Pancreas (tissue), 10 donors: ENCODE measurements at regions not wholly inside any gene's neighbourhood (a gene's known extent, or its start where the extent isn't known, plus 50 kb on each side); places are given as distances from the start of the nearest gene placed in this dataset.

Source experiments
- ATAC-seq, 4 donors: fragments of 200-7000 bp; cut with Tn5 transposase; one replicate each; pipeline versions ENCODE4 v1.8.0 to v1.9.1; 2020; ENCODE audit warnings: mild to moderate bottlenecking in 4 of 4, moderate library complexity in 4 of 4
- DNase-seq, 6 donors: peaks; one replicate each; pipeline ENCODE4 v3.0.0-alpha.2; 2020
- FAIRE-seq: peaks from 2 replicates; lab custom pipeline; 2012; peaks lifted over from hg19 to GRCh38; lab: Jason Lieb, UNC
- H3K27ac ChIP-seq, 4 donors: fragments of 200-600 bp; sonication (generic); 1 replicate in 3 of 4; 2 replicates in 1 of 4; pipeline versions ENCODE4 v1.5.0 to v1.8.0; 2020
- H3K27me3 ChIP-seq, 4 donors: fragments of 200-600 bp; one replicate each; pipeline ENCODE4 v1.8.0; 2021
- H3K36me3 ChIP-seq, 3 donors: fragments of 200-600 bp; sonication (generic) in 1 of 3; one replicate each; pipeline versions ENCODE4 v1.5.0 to v1.8.0; 2020 to 2021
- H3K4me1 ChIP-seq, 3 donors: fragments of 200-600 bp; one replicate each; pipeline ENCODE4 v1.8.0; 2021
- H3K4me3 ChIP-seq, 4 donors: fragments of 200-600 bp; sonication (generic) in 2 of 4; one replicate each; pipeline versions ENCODE4 v1.5.0 to v1.8.0; 2020 to 2021
- H3K9me3 ChIP-seq, 4 donors: fragments of 200-600 bp; one replicate each; pipeline ENCODE4 v1.8.0; 2021
- WGBS, 2 donors: extraction: QIAGEN DNeasy Blood & Tissue Kit; methylation state at CpG; one replicate each; pipeline ENCODE4 v1.1.7; 2013; 5-methylcytosine and 5-hydroxymethylcytosine counted together
- intact Hi-C, 3 donors: fragments of 100-400 bp; cut with DNase I; formaldehyde crosslinking; loops; one replicate each; pipeline versions ENCODE4 v1.11.1 to v1.14.2; 2022
- TF ChIP-seq, protein P1 (sequence below), 4 donors: fragments of 200-600 bp; sonication (generic) in 3 of 4; IDR thresholded peaks; one replicate each; pipeline versions ENCODE4 v1.5.0 to v1.8.0; 2021; ENCODE audit warnings: antibody characterized with exemption in 4 of 4
- donor health status: healthy with polysubstance abuse.
- donor health status: DM: no; HTN: no; CAD: no; lungs with moderate emphysema.
- donor health status: DM: no; HTN: no; CAD: no.
- donor health status: control.
- donor health status: control.
- donor health status: Bipolar disorder and iron deficiency.
- donor health status: DM: yes; HTN: yes; CAD: no.
- donor health status: DM: no; HTN: no; CAD: no.
- donor health status: DM: no; HTN: no; CAD: no.
- donor health status: DM: yes; HTN: yes; CAD: no.

DNA sequence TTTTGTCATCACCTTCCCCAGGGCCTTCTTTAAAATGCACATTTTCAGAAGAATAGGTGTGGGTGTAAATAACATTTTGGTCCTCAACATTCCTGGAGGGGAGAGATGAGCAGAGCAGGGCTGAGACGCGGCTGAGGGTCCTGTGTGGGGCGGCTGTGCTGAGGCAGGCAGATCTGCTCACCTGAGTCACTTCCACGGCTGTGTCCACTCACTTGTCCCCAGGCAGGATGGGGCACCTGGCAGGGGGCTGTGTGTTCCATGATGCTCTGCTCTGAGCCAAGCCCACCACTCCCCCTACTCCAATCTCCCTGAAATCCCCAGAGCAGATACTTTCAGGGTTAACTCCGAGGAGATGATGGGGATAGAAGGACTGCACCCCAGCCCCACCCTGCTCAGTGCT, 93.8 kb downstream of the GLRX3 start:
- H3K36me3 ChIP-seq: no peaks in the 10 kb centered on the region
- FAIRE-seq: no peak
- no peaks in the 10 kb centered on the region for H3K9me3 ChIP-seq
- no peak overlapping the region for H3K27ac ChIP-seq
- WGBS, 2 donors: 78 to 90% methylated on average over 5 of the region's 5 CpGs
- TF ChIP-seq, protein P1, sequence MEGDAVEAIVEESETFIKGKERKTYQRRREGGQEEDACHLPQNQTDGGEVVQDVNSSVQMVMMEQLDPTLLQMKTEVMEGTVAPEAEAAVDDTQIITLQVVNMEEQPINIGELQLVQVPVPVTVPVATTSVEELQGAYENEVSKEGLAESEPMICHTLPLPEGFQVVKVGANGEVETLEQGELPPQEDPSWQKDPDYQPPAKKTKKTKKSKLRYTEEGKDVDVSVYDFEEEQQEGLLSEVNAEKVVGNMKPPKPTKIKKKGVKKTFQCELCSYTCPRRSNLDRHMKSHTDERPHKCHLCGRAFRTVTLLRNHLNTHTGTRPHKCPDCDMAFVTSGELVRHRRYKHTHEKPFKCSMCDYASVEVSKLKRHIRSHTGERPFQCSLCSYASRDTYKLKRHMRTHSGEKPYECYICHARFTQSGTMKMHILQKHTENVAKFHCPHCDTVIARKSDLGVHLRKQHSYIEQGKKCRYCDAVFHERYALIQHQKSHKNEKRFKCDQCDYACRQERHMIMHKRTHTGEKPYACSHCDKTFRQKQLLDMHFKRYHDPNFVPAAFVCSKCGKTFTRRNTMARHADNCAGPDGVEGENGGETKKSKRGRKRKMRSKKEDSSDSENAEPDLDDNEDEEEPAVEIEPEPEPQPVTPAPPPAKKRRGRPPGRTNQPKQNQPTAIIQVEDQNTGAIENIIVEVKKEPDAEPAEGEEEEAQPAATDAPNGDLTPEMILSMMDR (IDR thresholded peaks at IDR 0.05): no peak
- ATAC-seq: no peak
- DNase-seq: no peak
- H3K27me3 ChIP-seq: no peaks in the 10 kb centered on the region
- H3K4me1 ChIP-seq: no peaks in the 10 kb centered on the region
- intact Hi-C loops: no loop called here
- no peak overlapping the region for H3K4me3 ChIP-seq

DNA sequence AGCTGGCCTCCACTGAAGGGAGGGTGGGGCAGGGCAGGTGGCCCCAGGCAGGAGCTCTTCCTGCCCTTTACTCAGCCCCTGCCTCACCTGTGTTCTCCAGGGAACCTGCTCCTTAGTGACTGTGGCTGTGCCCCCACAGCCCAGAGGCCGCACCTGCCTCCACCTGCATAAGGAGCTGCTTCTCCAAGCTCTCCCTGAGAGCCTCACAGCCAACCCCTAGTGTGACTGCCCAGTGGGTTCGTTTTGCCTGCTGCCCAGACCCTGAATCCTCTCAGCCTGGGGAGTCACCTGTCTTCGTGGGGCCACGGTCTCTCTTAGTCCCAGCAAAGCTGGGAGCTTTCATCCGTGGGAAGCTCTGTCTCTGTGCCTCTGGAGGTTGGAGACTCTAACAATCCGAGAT, 94.4 kb downstream of the GLRX3 start:
- H3K36me3 ChIP-seq: no peaks in the 10 kb centered on the region
- no peak overlapping the region for H3K27ac ChIP-seq
- no peaks in the 10 kb centered on the region for H3K9me3 ChIP-seq
- TF ChIP-seq, protein P1 (IDR thresholded peaks at IDR 0.05): no peak
- no peaks in the 10 kb centered on the region for H3K4me1 ChIP-seq
- WGBS, 2 donors: 63 to 76% methylated on average over 6 of the region's 6 CpGs
- DNase-seq (no peak), ATAC-seq (no peak), FAIRE-seq (no peak)
- intact Hi-C loops: no loop called here
- no peak overlapping the region for H3K4me3 ChIP-seq
- no peaks in the 10 kb centered on the region for H3K27me3 ChIP-seq

DNA sequence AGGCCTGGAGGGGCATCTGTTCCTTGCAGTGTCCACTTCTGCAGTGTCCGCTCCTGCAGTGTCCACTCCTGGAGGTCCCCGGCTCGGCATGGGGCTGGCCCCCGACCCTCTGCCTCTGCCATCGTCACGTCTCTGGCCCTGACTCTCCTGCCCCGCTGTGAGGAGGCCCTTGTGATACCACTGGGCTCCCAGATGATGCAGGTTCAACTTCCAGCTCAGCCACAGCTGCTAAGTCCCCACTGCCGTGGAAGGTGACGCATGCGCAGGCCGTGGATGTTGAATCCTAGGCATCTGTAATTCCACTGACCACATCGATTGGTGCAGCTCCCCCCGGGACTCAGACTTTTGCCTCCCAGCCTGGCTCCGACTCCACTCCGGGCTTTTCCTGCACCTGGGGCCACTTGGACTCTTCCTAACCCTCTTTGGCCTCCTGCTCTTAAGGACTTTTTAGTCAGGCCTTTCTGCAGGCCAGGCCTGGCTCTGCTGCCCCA, 95.1 kb downstream of the GLRX3 start:
- ATAC-seq (no peak), FAIRE-seq (no peak), DNase-seq (peak in 1 of 6 donors; percentile 44)
- no peaks in the 10 kb centered on the region for H3K4me1 ChIP-seq
- WGBS, 2 donors: 79 to 86% methylated on average over 15 of the region's 15 CpGs
- H3K9me3 ChIP-seq: no peaks in the 10 kb centered on the region
- H3K27ac ChIP-seq: no peak overlapping the region
- no peak overlapping the region for H3K4me3 ChIP-seq
- no peaks in the 10 kb centered on the region for H3K36me3 ChIP-seq
- H3K27me3 ChIP-seq: no peaks in the 10 kb centered on the region
- TF ChIP-seq, protein P1 (IDR thresholded peaks at IDR 0.05): no peak
- intact Hi-C loops: no loop called here

DNA sequence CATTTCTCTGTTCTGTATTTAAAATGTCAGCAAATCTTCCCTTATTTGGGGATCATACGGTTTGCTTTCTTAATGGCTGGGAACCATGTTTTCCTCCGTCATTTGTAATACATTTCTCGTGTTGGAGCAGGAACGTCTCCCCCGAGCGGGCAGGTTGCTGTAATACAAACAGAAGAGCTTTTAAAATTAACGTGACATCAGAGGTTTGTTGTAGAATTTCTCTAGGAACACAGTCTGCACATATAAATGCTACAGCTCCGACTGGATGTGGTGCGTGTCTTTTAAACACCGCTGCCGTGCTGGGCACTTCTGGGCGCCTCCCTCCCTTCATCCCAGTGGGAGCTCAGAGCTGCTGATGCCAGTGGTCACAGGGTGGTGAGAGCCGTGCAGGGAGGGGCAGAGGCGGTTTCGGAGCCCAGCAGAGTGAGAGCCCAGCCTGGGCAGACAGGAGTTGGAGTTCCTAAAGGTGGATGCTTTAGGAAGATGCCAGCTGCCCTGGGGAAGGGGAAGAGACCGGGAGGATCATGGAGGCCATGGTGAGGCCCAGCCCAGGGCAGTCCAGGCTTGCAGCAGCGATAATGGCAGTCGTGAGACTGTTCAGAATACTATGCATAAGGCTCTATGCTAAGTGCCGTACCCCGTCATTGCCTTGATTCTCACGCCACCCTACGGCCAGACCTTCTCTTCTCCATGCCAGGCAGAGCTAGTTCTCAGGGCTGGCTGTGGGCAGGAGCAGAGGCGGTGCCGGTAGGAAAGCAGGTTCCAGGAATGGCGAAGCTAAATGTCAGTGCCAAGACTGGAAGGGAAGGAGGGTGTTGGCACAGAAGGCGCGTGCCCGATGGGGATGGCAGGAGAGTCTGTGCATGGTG, 96.2 kb downstream of the GLRX3 start:
- DNase-seq (no peak), FAIRE-seq (no peak), ATAC-seq (no peak)
- Histone ChIP-seq H3K27ac (no peak overlapping the region), H3K4me1 (no peaks in the 10 kb centered on the region), H3K36me3 (no peaks in the 10 kb centered on the region), H3K4me3 (no peak overlapping the region), H3K9me3 (no peaks in the 10 kb centered on the region), H3K27me3 (no peaks in the 10 kb centered on the region)
- 80 to 82% methylated on average over 28 of the region's 28 CpGs for WGBS, 2 donors
- intact Hi-C loops: no loop called here
- TF ChIP-seq, protein P1 (IDR thresholded peaks at IDR 0.05): no peak

DNA sequence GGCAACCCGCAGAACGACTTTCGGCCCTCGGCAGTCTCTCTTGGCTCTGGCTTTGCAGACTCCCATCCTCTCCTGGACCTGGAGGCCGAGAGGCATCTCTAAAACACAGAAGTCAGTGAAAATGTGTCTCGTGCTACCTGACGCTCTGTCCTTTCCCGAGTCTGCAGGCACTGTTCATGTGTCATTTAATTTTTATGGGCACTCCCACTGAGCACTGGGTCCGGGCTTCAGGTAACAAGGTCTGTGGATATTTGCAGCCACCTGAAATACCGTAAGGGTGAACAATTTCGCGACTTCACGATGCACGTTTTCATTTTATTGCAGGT, 96.8 kb downstream of the GLRX3 start:
- H3K9me3 ChIP-seq: no peaks in the 10 kb centered on the region
- intact Hi-C loops: no loop called here
- H3K27me3 ChIP-seq: no peaks in the 10 kb centered on the region
- no peaks in the 10 kb centered on the region for H3K4me1 ChIP-seq
- WGBS, 2 donors: 77 to 91% methylated on average over 14 of the region's 14 CpGs
- FAIRE-seq: no peak
- H3K27ac ChIP-seq: no peak overlapping the region
- no peak for DNase-seq
- no peaks in the 10 kb centered on the region for H3K36me3 ChIP-seq
- no peak for ATAC-seq
- TF ChIP-seq, protein P1 (IDR thresholded peaks at IDR 0.05): no peak
- H3K4me3 ChIP-seq: no peak overlapping the region
